Adrenal gland (tissue), 9 donors: ENCODE measurements at regions not wholly inside any gene's neighbourhood (a gene's known extent, or its start where the extent isn't known, plus 50 kb on each side); places are given as distances from the start of the nearest gene placed in this dataset.

Experiments
- DNase-seq, 7 donors: peaks; one replicate each; pipeline ENCODE4 v3.0.0-alpha.2; 2019 to 2020
- H3K27ac ChIP-seq, 5 donors: fragments of 200-600 bp; sonication (generic) in 4 of 5; 1 replicate in 3 of 5; 2 replicates in 2 of 5; pipeline versions ENCODE4 v1.5.1 to v1.8.0; 2016 to 2020; ENCODE audit warnings: mild to moderate bottlenecking in 1 of 5
- H3K27me3 ChIP-seq: fragments of 200-600 bp; 2 replicates; pipeline ENCODE4 v1.8.0; 2021
- H3K36me3 ChIP-seq, 2 donors: fragments of 200-600 bp; replicated peaks in 1 of 2; 1 replicate in 1 of 2; 2 replicates in 1 of 2; pipeline versions ENCODE4 v1.5.1 to v1.8.0; 2018 to 2022
- H3K4me1 ChIP-seq, 2 donors: fragments of 200-600 bp; replicated peaks in 1 of 2; 1 replicate in 1 of 2; 2 replicates in 1 of 2; pipeline versions ENCODE4 v1.5.1 to v1.8.0; 2018 to 2021
- H3K4me3 ChIP-seq, 4 donors: fragments of 200-600 bp; sonication (generic) in 3 of 4; one replicate each; pipeline ENCODE4 v1.5.1; 2016 to 2018
- H3K9me3 ChIP-seq, 3 donors: fragments of 200-600 bp; sonication (generic) in 1 of 3; replicated peaks in 1 of 3; 1 replicate in 2 of 3; 2 replicates in 1 of 3; pipeline versions ENCODE4 v1.5.1 to v1.8.0; 2016 to 2021
- CTCF ChIP-seq, 6 experiments: fragments of 450-650 bp in 4 of 6; fragments of 200-600 bp in 2 of 6; sonication (generic) in 1 of 6; IDR thresholded peaks; 1 replicate in 5 of 6; 2 replicates in 1 of 6; pipeline versions ENCODE4 v1.5.1 to v1.8.0; 2016 to 2021; ENCODE audit warnings: antibody characterized with exemption in 6 of 6, mild to moderate bottlenecking in 2 of 6, moderate library complexity in 1 of 6
- POLR2A ChIP-seq, 2 donors: fragments of 450-650 bp; IDR thresholded peaks; one replicate each; pipeline ENCODE4 v1.6.1; 2017; ENCODE audit warnings: antibody characterized with exemption in 2 of 2, mild to moderate bottlenecking in 2 of 2, moderate library complexity in 1 of 2
- WGBS, 4 donors: extraction: QIAGEN DNeasy Blood & Tissue Kit in 2 of 4; methylation state at CpG; one replicate each; pipeline versions ENCODE4 v1.1.5 to v1.1.7; 2013 to 2017; 5-methylcytosine and 5-hydroxymethylcytosine counted together
- intact Hi-C, 2 donors: fragments of 100-400 bp; cut with DNase I; formaldehyde crosslinking; loops; one replicate each; pipeline versions ENCODE4 v1.14.1 to v1.15.0; 2022 to 2023
- donor health status: healthy with polysubstance abuse.
- donor health status: Bipolar disorder and iron deficiency.
- donor health status: DM: yes; HTN: yes; CAD: no.
- donor health status: DM: no; HTN: no; CAD: no.
- donor health status: DM: no; HTN: no; CAD: no.

GRCh38 chr13:107585469-107586180 lies 629.7 kb downstream of the LIG4 start:
- Histone ChIP-seq H3K9me3 (no peaks in the 10 kb centered on the region), H3K4me1 (no peaks in the 10 kb centered on the region), H3K27ac (no peak overlapping the region), H3K4me3 (no peak overlapping the region), H3K36me3 (no peaks in the 10 kb centered on the region), H3K27me3 (no peaks in the 10 kb centered on the region)
- no peak for DNase-seq
- TF ChIP-seq POLR2A (IDR thresholded peaks at IDR 0.05) = no peak
- no peak for TF ChIP-seq CTCF (IDR thresholded peaks at IDR 0.05)
- intact Hi-C loops = no loop called here
- 6 to 20% (median 12%) methylated on average over 2 of the region's 2 CpGs for WGBS, 4 donors

GRCh38 chr13:107582171-107582570 lies 633.2 kb downstream of the LIG4 start:
- 67 to 77% (median 72%) methylated on average over 4 of the region's 4 CpGs for WGBS, 4 donors
- Histone ChIP-seq H3K9me3 (no peaks in the 10 kb centered on the region), H3K27me3 (no peaks in the 10 kb centered on the region), H3K4me1 (no peaks in the 10 kb centered on the region), H3K36me3 (no peaks in the 10 kb centered on the region), H3K4me3 (no peak overlapping the region), H3K27ac (no peak overlapping the region)
- TF ChIP-seq CTCF (IDR thresholded peaks at IDR 0.05) (no peak), POLR2A (IDR thresholded peaks at IDR 0.05) (no peak)
- intact Hi-C loops = no loop called here
- DNase-seq = no peak

GRCh38 chr13:107580741-107581412 lies 634.5 kb downstream of the LIG4 start:
- TF ChIP-seq CTCF (IDR thresholded peaks at IDR 0.05) (no peak), POLR2A (IDR thresholded peaks at IDR 0.05) (no peak)
- Histone ChIP-seq H3K9me3 (no peaks in the 10 kb centered on the region), H3K27me3 (no peaks in the 10 kb centered on the region), H3K36me3 (no peaks in the 10 kb centered on the region), H3K27ac (no peak overlapping the region), H3K4me3 (no peak overlapping the region), H3K4me1 (no peaks in the 10 kb centered on the region)
- DNase-seq = no peak
- 67 to 73% (median 70%) methylated on average over 9 of the region's 9 CpGs for WGBS, 4 donors
- intact Hi-C loops = no loop called here

- no peaks in the 10 kb centered on the region for H3K9me3 ChIP-seq
- no peak overlapping the region for H3K27ac ChIP-seq
- no peak for DNase-seq
- H3K4me3 ChIP-seq = no peak overlapping the region
- no peaks in the 10 kb centered on the region for H3K36me3 ChIP-seq
- TF ChIP-seq POLR2A (IDR thresholded peaks at IDR 0.05) (no peak), CTCF (IDR thresholded peaks at IDR 0.05) (no peak)
- H3K4me1 ChIP-seq = no peaks in the 10 kb centered on the region
- 29 to 58% (median 44%) methylated on average over 1 of the region's 1 CpG for WGBS, 4 donors
- intact Hi-C loops = no loop called here
- H3K27me3 ChIP-seq = no peaks in the 10 kb centered on the region
Observed at GRCh38 chr13:107576430-107576829, 638.9 kb downstream of the LIG4 start.
